HL-60 (cell line): ENCODE measurements at regions not wholly inside any gene's neighbourhood (a gene's known extent, or its start where the extent isn't known, plus 50 kb on each side); places are given as distances from the start of the nearest gene placed in this dataset. TPM values are rescaled to one million over a fixed set of nuclear protein-coding genes. Genes with fewer than 3 reads are reported as not detected.

Experiments
- DNase-seq, 2 experiments: peaks; one replicate each; pipeline ENCODE4 v3.0.0-alpha.2; 2010 to 2020; ENCODE audit warnings: low read depth in 1 of 2, low spot score in 1 of 2
- H3K27ac ChIP-seq: fragments of 250-450 bp; sonication (Bioruptor Pico); replicated peaks from 2 replicates; pipeline ENCODE4 v1.5.1; 2020; ENCODE audit warnings: mild to moderate bottlenecking, moderate library complexity
- H3K27me3 ChIP-seq: fragments of 250-450 bp; sonication (Bioruptor Pico); 2 replicates; pipeline ENCODE4 v1.5.1; 2021; ENCODE audit warnings: mild to moderate bottlenecking, moderate library complexity; ENCODE audit not compliant: insufficient read depth, poor library complexity, severe bottlenecking
- H3K4me3 ChIP-seq: replicated peaks from 2 replicates; pipeline ENCODE4 v1.5.1; 2011; ENCODE audit warnings: mild to moderate bottlenecking, control low read depth, low read length; ENCODE audit not compliant: insufficient read depth
- CTCF ChIP-seq: IDR thresholded peaks from one replicate; pipeline ENCODE4 v1.5.1; 2011; ENCODE audit warnings: low read length, control low read depth, inconsistent platforms; ENCODE audit not compliant: insufficient read depth
- GABPA ChIP-seq: IDR thresholded peaks from 2 replicates; pipeline ENCODE4 v1.6.1; 2012; ENCODE audit warnings: low read depth
- POLR2AphosphoS5 ChIP-seq: IDR thresholded peaks from 2 replicates; pipeline ENCODE4 v1.6.1; 2012; ENCODE audit warnings: low read depth
- REST ChIP-seq: IDR thresholded peaks from 2 replicates; pipeline ENCODE4 v1.6.1; 2012; ENCODE audit warnings: low read depth; ENCODE audit not compliant: insufficient replicate concordance
- SPI1 ChIP-seq: IDR thresholded peaks from 2 replicates; pipeline ENCODE4 v1.6.1; 2012; ENCODE audit warnings: low read depth, mild to moderate bottlenecking, borderline replicate concordance
- microRNA-seq: library from miRNA; unstranded; fragments of <30 nt; microRNA quantifications from one replicate; pipeline ENCODE4, GENCODE V29; 2018

- no peak for TF ChIP-seq POLR2AphosphoS5
- no peak for TF ChIP-seq CTCF
- TF ChIP-seq SPI1: no peak
- no peak for TF ChIP-seq REST
- Histone ChIP-seq H3K4me3 (no peak overlapping the region), H3K27ac (no peak overlapping the region), H3K27me3 (no peaks in the 10 kb centered on the region)
- DNase-seq: no peak
Measured at GRCh38 chr2:181399027-181399426, 58.2 kb upstream of the ITGA4 start.

- no peak overlapping the region for H3K27ac ChIP-seq
- TF ChIP-seq REST: no peak
- no peak for TF ChIP-seq POLR2AphosphoS5
- TF ChIP-seq CTCF: no peak
- no peak for TF ChIP-seq GABPA
- TF ChIP-seq SPI1: no peak
- DNase-seq: no peak
Measured at GRCh38 chr2:181404472-181404871, 52.7 kb upstream of the ITGA4 start.

GRCh38 chr2:181407171-181407570 lies 50.0 kb upstream of the ITGA4 start:
- DNase-seq: peak in 1 of 2 experiments; percentile 68
- H3K27ac ChIP-seq: no peak overlapping the region

More at GRCh38 chr2:181404472-181404871, 52.7 kb upstream of the ITGA4 start:
- Histone ChIP-seq H3K4me3 (no peak overlapping the region), H3K27me3 (no peaks in the 10 kb centered on the region)

More at GRCh38 chr2:181407171-181407570, 50.0 kb upstream of the ITGA4 start:
- Histone ChIP-seq H3K4me3 (no peak overlapping the region), H3K27me3 (no peaks in the 10 kb centered on the region)
- no peak for TF ChIP-seq GABPA
- peak; percentile 73; the same call in 1 of the 2 replicates for TF ChIP-seq SPI1
- TF ChIP-seq POLR2AphosphoS5: peak; percentile 43; the same call in 1 of the 2 replicates
- TF ChIP-seq CTCF: no peak

Small RNA genes in the stretch of these regions (microRNA-seq; reads per million reads assigned to microRNA genes)
- gene MIR4437: not detected
